Osteoblast (primary cell): ENCODE measurements at regions not wholly inside any gene's neighbourhood (a gene's known extent, or its start where the extent isn't known, plus 50 kb on each side); places are given as distances from the start of the nearest gene placed in this dataset.

Experiments
- DNase-seq: peaks from one replicate; pipeline ENCODE4 v3.0.0; 2011; ENCODE audit warnings: low spot score, mixed read lengths; ENCODE audit not compliant: insufficient read length; ENCODE audit errors: missing footprints
- H2AFZ ChIP-seq: 2 replicates; pipeline ENCODE4 v1.6.0; 2011; ENCODE audit warnings: mild to moderate bottlenecking, low read length
- H3K27ac ChIP-seq: 2 replicates; pipeline ENCODE4 v1.5.1; 2011; ENCODE audit warnings: mild to moderate bottlenecking, low read depth, low read length, moderate library complexity
- H3K27me3 ChIP-seq: 2 replicates; pipeline ENCODE4 v1.6.0; 2012; ENCODE audit warnings: mild to moderate bottlenecking, control low read depth, inconsistent platforms, low read length, moderate library complexity; ENCODE audit not compliant: insufficient read depth
- H3K36me3 ChIP-seq: 2 replicates; pipeline ENCODE4 v1.5.1; 2011; ENCODE audit warnings: mild to moderate bottlenecking, low read length, control low read depth, moderate library complexity; ENCODE audit not compliant: insufficient read depth
- H3K4me1 ChIP-seq: 2 replicates; pipeline ENCODE4 v1.5.1; 2011; ENCODE audit warnings: mild to moderate bottlenecking, low read length, control low read depth, moderate library complexity; ENCODE audit not compliant: insufficient read depth
- H3K4me2 ChIP-seq: 2 replicates; pipeline ENCODE4 v1.6.0; 2011; ENCODE audit warnings: mild to moderate bottlenecking, low read length; ENCODE audit not compliant: insufficient read depth
- H3K4me3 ChIP-seq: fragments of 200-600 bp; sonication (generic); 3 replicates; pipeline ENCODE4 v1.5.1; 2012; ENCODE audit warnings: mild to moderate bottlenecking, low read length, inconsistent platforms; ENCODE audit not compliant: insufficient read depth
- H3K79me2 ChIP-seq: 2 replicates; pipeline ENCODE4 v1.6.0; 2012; ENCODE audit warnings: mild to moderate bottlenecking, low read length, control low read depth, inconsistent platforms; ENCODE audit not compliant: insufficient read depth
- H3K9me3 ChIP-seq: 2 replicates; pipeline ENCODE4 v1.5.1; 2011; ENCODE audit warnings: low read depth, low read length, control low read depth
- H4K20me1 ChIP-seq: 2 replicates; pipeline ENCODE4 v1.6.0; 2012; ENCODE audit warnings: mild to moderate bottlenecking, low read length, control low read depth; ENCODE audit not compliant: insufficient read depth
- TF ChIP-seq, protein P1 (sequence below): IDR thresholded peaks from 2 replicates; pipeline ENCODE4 v1.5.1; 2011; ENCODE audit warnings: mild to moderate bottlenecking, low read depth, low read length, moderate library complexity; ENCODE audit errors: extremely low read depth

DNA sequence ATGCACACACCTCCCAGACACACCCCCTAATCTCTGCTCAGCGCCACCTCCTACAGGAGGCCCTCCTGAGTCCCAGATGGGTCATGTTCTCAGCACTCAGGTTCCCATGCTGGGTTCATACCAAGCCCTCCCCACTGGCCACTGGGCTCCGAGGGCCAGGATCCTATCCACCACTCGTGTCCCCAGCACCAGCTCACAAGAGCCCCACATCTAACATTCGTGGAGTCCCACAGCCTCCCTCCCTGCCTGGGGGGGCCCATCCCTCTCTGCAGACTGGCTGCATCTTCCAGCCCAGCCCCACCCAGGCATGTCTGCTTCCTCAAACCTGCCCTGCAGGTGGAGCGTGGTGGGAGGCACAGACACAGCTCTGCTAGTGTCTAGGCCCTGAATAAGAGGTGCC is 227.4 kb downstream of the TUBA3C start:
- H3K9me3 ChIP-seq: peaks cover 3% of the 10 kb centered on the region
- no peak overlapping the region for H3K27ac ChIP-seq
- no peak overlapping the region for H3K4me3 ChIP-seq
- H3K4me2 ChIP-seq: no peak overlapping the region
- H4K20me1 ChIP-seq: no peaks in the 10 kb centered on the region
- TF ChIP-seq, protein P1, sequence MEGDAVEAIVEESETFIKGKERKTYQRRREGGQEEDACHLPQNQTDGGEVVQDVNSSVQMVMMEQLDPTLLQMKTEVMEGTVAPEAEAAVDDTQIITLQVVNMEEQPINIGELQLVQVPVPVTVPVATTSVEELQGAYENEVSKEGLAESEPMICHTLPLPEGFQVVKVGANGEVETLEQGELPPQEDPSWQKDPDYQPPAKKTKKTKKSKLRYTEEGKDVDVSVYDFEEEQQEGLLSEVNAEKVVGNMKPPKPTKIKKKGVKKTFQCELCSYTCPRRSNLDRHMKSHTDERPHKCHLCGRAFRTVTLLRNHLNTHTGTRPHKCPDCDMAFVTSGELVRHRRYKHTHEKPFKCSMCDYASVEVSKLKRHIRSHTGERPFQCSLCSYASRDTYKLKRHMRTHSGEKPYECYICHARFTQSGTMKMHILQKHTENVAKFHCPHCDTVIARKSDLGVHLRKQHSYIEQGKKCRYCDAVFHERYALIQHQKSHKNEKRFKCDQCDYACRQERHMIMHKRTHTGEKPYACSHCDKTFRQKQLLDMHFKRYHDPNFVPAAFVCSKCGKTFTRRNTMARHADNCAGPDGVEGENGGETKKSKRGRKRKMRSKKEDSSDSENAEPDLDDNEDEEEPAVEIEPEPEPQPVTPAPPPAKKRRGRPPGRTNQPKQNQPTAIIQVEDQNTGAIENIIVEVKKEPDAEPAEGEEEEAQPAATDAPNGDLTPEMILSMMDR: no peak
- H3K27me3 ChIP-seq: no peaks in the 10 kb centered on the region
- H3K36me3 ChIP-seq: no peaks in the 10 kb centered on the region
- no peaks in the 10 kb centered on the region for H3K79me2 ChIP-seq
- no peaks in the 10 kb centered on the region for H3K4me1 ChIP-seq
- no peak overlapping the region for H2AFZ ChIP-seq
- no peak for DNase-seq

DNA sequence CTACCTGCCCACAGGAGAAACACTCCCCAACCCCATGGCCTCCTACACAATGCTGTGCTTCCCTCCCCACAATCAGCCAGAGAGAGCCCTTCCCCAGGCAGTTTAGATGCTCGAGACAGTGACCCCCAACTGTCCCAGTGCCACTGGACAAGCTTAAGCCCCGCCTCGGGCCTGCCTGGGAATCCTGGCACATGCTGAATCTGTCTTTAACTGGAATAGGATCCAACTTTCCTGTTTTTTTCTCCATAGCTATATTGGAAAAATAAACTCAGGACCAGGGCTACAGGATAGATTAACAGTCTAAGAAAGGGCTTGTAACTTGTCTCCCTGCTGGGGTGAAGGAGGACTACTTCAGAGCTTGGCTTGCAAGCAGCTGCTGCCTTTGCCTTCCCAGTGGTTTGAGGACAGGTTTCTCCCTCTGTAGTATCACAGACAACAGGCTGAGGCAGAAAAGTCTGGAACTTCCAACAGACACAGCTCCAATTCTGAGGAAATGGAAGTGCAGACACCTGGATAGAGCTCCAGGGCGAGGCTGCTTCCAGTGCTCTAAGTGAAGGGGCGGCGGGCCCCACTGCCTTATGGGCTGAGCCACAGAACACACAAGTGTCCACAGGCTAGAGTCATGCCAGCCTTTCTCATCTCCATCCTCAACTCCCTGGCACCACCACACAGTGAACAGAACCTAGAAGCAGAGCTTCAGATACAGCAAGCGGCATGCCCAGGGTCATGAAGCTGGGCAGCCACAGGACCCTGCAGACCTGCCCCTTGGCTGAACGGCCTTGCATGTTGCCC is 228.3 kb downstream of the TUBA3C start:
- H4K20me1 ChIP-seq: no peaks in the 10 kb centered on the region
- no peaks in the 10 kb centered on the region for H3K79me2 ChIP-seq
- no peaks in the 10 kb centered on the region for H3K4me1 ChIP-seq
- no peak overlapping the region for H2AFZ ChIP-seq
- no peak overlapping the region for H3K4me3 ChIP-seq
- peak; percentile 63 for DNase-seq
- H3K4me2 ChIP-seq: no peak overlapping the region
- H3K9me3 ChIP-seq: peaks cover 3% of the 10 kb centered on the region
- no peaks in the 10 kb centered on the region for H3K27me3 ChIP-seq
- H3K27ac ChIP-seq: no peak overlapping the region
- TF ChIP-seq, protein P1: no peak
- H3K36me3 ChIP-seq: no peaks in the 10 kb centered on the region

DNA sequence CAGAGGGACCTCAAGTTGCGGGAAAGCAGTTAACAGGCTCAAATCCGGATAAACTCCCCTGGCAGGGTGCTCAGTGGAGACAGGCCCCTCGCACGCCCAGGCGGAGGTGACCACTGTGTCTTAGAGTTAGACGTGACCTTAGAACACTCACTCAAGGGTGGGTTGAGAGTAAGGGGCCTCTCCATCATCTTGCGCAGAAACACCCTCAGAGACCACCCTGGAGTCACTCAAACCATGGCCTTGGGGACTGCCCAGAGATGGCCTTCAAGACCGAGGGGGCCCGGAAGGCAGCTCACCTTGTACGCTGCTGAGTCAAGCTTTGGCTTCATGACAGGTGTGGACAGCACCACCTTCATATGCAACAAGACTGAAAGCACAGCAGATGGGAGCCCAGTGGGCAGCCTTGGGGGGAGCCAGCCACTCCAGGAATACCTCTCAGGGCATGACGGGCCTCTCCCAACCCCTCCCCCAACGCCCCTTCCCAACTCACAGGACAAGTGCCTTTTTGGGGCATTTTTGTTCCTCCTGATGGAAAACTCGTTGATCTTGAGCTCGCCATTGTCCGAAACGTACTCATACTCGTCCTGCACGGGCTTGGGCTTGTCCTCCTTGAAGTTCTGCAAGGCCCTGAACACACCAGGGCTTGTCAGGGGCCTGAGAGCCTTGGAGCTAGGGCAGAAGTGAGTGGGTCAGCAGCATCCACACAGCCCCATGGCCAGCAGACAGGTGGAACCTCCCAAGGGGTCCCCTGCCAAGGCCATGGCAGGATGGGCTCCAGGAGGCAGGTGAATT is 229.2 kb downstream of the TUBA3C start:
- no peaks in the 10 kb centered on the region for H3K4me1 ChIP-seq
- H3K27ac ChIP-seq: no peak overlapping the region
- TF ChIP-seq, protein P1: no peak
- no peak overlapping the region for H3K4me2 ChIP-seq
- peaks cover 3% of the 10 kb centered on the region for H3K9me3 ChIP-seq
- H4K20me1 ChIP-seq: no peaks in the 10 kb centered on the region
- H3K27me3 ChIP-seq: no peaks in the 10 kb centered on the region
- DNase-seq: peak; percentile 69
- H2AFZ ChIP-seq: no peak overlapping the region
- H3K4me3 ChIP-seq: no peak overlapping the region
- H3K36me3 ChIP-seq: no peaks in the 10 kb centered on the region
- no peaks in the 10 kb centered on the region for H3K79me2 ChIP-seq

DNA sequence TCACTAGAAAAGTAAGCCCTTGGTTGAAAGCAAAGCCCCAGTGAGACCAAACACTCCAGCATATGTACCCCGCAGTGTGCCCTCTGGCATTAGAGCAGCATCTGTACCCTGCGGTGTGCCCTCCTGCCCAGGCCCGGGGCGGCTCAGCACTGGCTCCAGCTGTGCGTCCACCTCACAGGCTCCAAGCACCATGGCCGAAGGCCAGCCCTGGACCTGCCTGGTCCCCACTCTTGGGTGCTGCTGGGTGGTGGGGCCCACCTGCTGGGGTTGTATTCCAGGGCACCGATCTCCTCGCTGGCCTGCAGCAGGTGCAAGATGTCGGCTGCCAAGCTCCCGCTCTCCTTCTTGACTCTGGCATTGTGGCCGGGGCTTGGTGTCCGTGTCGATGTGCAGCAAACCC is 230.2 kb downstream of the TUBA3C start:
- no peaks in the 10 kb centered on the region for H3K9me3 ChIP-seq
- H3K79me2 ChIP-seq: no peaks in the 10 kb centered on the region
- DNase-seq: peak; percentile 63
- H4K20me1 ChIP-seq: no peaks in the 10 kb centered on the region
- no peak overlapping the region for H3K4me2 ChIP-seq
- H3K4me3 ChIP-seq: no peak overlapping the region
- TF ChIP-seq, protein P1: no peak
- no peaks in the 10 kb centered on the region for H3K4me1 ChIP-seq
- H3K36me3 ChIP-seq: no peaks in the 10 kb centered on the region
- no peak overlapping the region for H3K27ac ChIP-seq
- H3K27me3 ChIP-seq: no peaks in the 10 kb centered on the region
- no peak overlapping the region for H2AFZ ChIP-seq
